Tibial artery (tissue), 4 donors: ENCODE measurements at regions not wholly inside any gene's neighbourhood (a gene's known extent, or its start where the extent isn't known, plus 50 kb on each side); places are given as distances from the start of the nearest gene placed in this dataset.

ENCODE experiments used
- DNase-seq, 2 donors: peaks; one replicate each; pipeline ENCODE4 v3.0.0-alpha.2; 2019
- H3K27ac ChIP-seq, 2 donors: fragments of 200-600 bp; sonication (generic) in 1 of 2; 1 replicate in 1 of 2; 2 replicates in 1 of 2; pipeline ENCODE4 v1.5.1; 2018 to 2019; ENCODE audit warnings: mild to moderate bottlenecking in 1 of 2
- H3K27me3 ChIP-seq, 2 donors: fragments of 200-600 bp; sonication (generic) in 1 of 2; one replicate each; pipeline versions ENCODE4 v1.5.1 to v1.6.0; 2016 to 2019
- H3K36me3 ChIP-seq, 3 donors: fragments of 200-600 bp; sonication (generic) in 2 of 3; one replicate each; pipeline ENCODE4 v1.5.1; 2016 to 2019; ENCODE audit warnings: mild to moderate bottlenecking in 2 of 3
- H3K4me1 ChIP-seq, 4 donors: fragments of 200-600 bp; sonication (generic) in 2 of 4; 1 replicate in 3 of 4; 2 replicates in 1 of 4; pipeline ENCODE4 v1.5.1; 2016 to 2019
- H3K4me3 ChIP-seq, 2 donors: fragments of 200-600 bp; sonication (generic) in 1 of 2; 1 replicate in 1 of 2; 2 replicates in 1 of 2; pipeline ENCODE4 v1.5.1; 2018 to 2019; ENCODE audit warnings: mild to moderate bottlenecking in 2 of 2
- H3K9me3 ChIP-seq, 3 donors: fragments of 200-600 bp; sonication (generic) in 1 of 3; one replicate each; pipeline ENCODE4 v1.5.1; 2016 to 2019
- intact Hi-C: fragments of 100-400 bp; cut with DNase I; formaldehyde crosslinking; loops from one replicate; pipeline ENCODE4 v1.15.0; 2023; ENCODE audit warnings: low total_unique reads
- TF ChIP-seq, protein P1 (sequence below), 2 experiments: fragments of 200-600 bp in 1 of 2; fragments of 450-650 bp in 1 of 2; IDR thresholded peaks; one replicate each; pipeline ENCODE4 v1.5.1; 2017 to 2019; ENCODE audit warnings: antibody characterized with exemption in 2 of 2, mild to moderate bottlenecking in 1 of 2, moderate library complexity in 1 of 2

DNA sequence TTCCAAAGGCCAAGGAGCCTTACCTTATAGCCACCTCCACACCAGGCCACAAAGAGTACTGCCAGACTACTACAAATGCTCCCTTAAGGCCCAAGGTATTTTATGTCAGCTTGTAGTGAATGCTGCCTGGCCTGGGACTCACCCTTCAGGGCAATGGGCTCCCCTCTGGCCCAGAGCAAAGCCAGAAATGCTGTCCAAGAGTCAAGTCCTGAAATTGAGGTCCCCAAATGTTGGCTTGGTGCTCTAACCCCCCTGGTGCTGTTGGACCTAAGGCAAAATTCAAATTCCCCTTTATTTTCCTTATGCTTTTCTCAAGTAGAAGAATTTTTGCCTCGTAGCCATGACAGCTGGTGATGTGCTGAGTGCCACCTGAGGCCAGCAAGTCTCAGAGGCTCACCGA lies 1354.3 kb upstream of the DIAPH2 start:
- intact Hi-C loops = no loop called here
- no peaks in the 10 kb centered on the region for H3K36me3 ChIP-seq
- H3K27me3 ChIP-seq = no peaks in the 10 kb centered on the region
- DNase-seq = no peak
- TF ChIP-seq, protein P1, sequence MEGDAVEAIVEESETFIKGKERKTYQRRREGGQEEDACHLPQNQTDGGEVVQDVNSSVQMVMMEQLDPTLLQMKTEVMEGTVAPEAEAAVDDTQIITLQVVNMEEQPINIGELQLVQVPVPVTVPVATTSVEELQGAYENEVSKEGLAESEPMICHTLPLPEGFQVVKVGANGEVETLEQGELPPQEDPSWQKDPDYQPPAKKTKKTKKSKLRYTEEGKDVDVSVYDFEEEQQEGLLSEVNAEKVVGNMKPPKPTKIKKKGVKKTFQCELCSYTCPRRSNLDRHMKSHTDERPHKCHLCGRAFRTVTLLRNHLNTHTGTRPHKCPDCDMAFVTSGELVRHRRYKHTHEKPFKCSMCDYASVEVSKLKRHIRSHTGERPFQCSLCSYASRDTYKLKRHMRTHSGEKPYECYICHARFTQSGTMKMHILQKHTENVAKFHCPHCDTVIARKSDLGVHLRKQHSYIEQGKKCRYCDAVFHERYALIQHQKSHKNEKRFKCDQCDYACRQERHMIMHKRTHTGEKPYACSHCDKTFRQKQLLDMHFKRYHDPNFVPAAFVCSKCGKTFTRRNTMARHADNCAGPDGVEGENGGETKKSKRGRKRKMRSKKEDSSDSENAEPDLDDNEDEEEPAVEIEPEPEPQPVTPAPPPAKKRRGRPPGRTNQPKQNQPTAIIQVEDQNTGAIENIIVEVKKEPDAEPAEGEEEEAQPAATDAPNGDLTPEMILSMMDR (IDR thresholded peaks at IDR 0.05) = no peak
- no peak overlapping the region for H3K27ac ChIP-seq
- H3K4me3 ChIP-seq = no peak overlapping the region
- H3K9me3 ChIP-seq = peaks cover 0 to 15% (median 0%) of the 10 kb centered on the region in 3 donors
- H3K4me1 ChIP-seq = no peaks in the 10 kb centered on the region

DNA sequence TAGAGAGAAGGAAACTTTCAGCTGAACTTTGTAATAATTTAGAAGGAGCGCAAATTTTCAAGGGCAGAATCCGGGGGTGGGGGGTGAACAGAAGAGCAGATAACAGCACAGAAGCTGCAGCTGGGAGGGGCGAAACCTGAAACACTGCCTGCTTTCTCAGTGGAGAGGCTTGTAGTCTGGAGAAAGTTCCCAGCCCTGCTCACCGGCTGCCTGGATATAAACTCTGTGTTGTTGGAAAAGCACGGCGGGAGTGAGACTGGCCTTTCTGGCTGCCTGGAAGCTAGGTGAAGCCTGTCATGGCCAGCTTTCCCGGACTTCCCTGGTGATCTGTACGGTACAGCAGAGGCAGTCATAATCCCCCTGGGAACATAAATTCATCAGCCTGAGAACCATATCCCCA lies 1352.1 kb upstream of the DIAPH2 start:
- TF ChIP-seq, protein P1 (IDR thresholded peaks at IDR 0.05) = no peak
- H3K9me3 ChIP-seq = peaks cover 0 to 12% (median 0%) of the 10 kb centered on the region in 3 donors

DNA sequence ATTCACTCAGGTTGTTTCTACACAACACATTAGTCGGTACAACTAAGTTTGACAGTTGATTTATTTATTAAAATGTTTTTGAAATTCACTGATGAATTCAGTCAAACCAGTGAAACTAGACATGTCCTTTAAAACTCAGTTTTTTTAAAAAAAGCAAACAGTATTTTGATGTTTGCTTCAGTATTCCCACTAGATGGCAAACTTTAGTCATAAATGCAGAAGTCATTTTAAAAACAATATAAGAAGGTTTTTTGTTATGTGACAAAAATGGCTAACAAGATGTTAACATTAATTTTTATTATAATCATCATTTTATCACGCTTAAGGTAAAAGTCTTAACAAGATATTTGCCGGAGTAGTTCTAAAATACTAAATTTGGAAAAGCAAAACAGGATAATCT lies 1337.8 kb upstream of the DIAPH2 start:
- H3K27ac ChIP-seq = no peak overlapping the region
- no peak for DNase-seq
- no peaks in the 10 kb centered on the region for H3K4me1 ChIP-seq
- TF ChIP-seq, protein P1 (IDR thresholded peaks at IDR 0.05) = no peak
- H3K4me3 ChIP-seq = no peak overlapping the region
- intact Hi-C loops = no loop called here
- no peaks in the 10 kb centered on the region for H3K9me3 ChIP-seq
- no peaks in the 10 kb centered on the region for H3K36me3 ChIP-seq
- H3K27me3 ChIP-seq = no peaks in the 10 kb centered on the region

More for the DNA sequence above, 1352.1 kb upstream of the DIAPH2 start:
- no peak for DNase-seq
- Histone ChIP-seq H3K27ac (no peak overlapping the region), H3K27me3 (no peaks in the 10 kb centered on the region), H3K36me3 (no peaks in the 10 kb centered on the region), H3K4me3 (no peak overlapping the region), H3K4me1 (no peaks in the 10 kb centered on the region)
- intact Hi-C loops = no loop called here

DNA sequence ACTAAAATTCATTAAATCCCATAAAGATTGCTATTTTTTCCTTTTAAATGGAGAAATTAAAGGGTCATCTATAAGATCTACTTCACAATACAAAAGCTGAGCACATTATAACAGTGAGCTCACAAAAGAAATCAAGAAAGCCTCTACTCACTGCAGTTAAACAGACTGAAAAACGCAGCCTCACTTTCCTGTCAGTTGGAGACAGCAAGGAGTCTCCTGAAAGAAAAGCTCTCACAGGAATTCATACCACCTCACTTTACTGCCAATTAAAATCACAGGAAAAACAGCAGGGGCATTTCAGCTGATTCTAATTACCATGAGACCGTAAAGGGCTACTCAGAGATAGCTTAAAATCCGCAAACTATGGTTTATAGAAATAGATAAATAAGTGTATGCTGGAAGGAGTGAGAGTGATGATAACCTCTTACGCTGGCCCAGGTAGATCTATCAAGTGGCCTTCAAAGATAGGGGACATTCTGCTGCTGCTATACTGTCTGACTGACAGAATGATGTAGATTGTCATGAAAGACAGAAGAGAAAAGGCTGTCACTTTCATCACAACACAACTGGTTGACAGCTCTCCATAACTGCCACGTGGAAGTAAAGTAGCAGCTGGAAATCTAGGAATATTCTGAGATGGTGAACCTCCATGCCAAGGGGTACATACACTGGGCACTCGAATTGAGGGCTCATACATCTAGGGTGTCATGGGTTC lies 1333.7 kb upstream of the DIAPH2 start:
- no peak overlapping the region for H3K4me3 ChIP-seq
- H3K27me3 ChIP-seq = no peaks in the 10 kb centered on the region
- no peaks in the 10 kb centered on the region for H3K36me3 ChIP-seq
- TF ChIP-seq, protein P1 (IDR thresholded peaks at IDR 0.05) = no peak
- no peaks in the 10 kb centered on the region for H3K4me1 ChIP-seq
- intact Hi-C loops = no loop called here
- no peak overlapping the region for H3K27ac ChIP-seq
- no peaks in the 10 kb centered on the region for H3K9me3 ChIP-seq
- DNase-seq = no peak

DNA sequence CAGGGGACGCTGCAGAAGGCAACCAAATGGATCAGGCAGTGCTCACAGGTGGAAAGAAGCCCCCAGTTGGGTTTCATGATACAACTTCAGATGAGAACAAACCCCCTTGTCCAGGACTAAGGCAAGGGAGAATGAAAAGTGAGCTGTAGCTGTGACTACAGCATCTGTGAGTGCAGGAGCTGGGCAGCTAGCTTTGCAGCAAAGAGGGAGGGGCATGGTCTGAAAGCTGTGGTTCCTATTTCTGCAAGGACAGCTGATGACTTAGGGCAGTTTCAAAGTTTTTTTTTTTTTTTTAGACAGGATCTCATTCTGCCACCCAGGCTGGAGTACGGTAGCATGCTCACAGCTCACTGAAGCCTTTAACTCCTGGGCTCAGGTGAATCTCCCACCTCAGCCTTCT lies 1317.4 kb upstream of the DIAPH2 start:
- intact Hi-C loops = no loop called here
- Histone ChIP-seq H3K27ac (no peak overlapping the region), H3K4me1 (no peaks in the 10 kb centered on the region), H3K27me3 (no peaks in the 10 kb centered on the region), H3K9me3 (no peaks in the 10 kb centered on the region), H3K36me3 (no peaks in the 10 kb centered on the region), H3K4me3 (no peak overlapping the region)
- TF ChIP-seq, protein P1 (IDR thresholded peaks at IDR 0.05) = no peak
- DNase-seq = no peak
